Sigmoid colon (tissue), 4 donors: ENCODE measurements at regions not wholly inside any gene's neighbourhood (a gene's known extent, or its start where the extent isn't known, plus 50 kb on each side); places are given as distances from the start of the nearest gene placed in this dataset.

Source experiments
- CTCF ChIP-seq, 4 experiments: fragments of 450-650 bp in 3 of 4; fragments of 200-600 bp in 1 of 4; IDR thresholded peaks; one replicate each; pipeline ENCODE4 v1.5.1; 2016 to 2019; ENCODE audit warnings: antibody characterized with exemption in 4 of 4, mild to moderate bottlenecking in 3 of 4, moderate library complexity in 2 of 4
- EP300 ChIP-seq, 4 donors: sonication (generic); formaldehyde crosslinking; IDR thresholded peaks; one replicate each; pipeline ENCODE4 v1.6.1; 2017; ENCODE audit warnings: antibody characterized with exemption in 4 of 4
- POLR2A ChIP-seq, 2 donors: fragments of 450-650 bp; IDR thresholded peaks; one replicate each; pipeline ENCODE4 v1.6.1; 2016; ENCODE audit warnings: antibody characterized with exemption in 2 of 2, mild to moderate bottlenecking in 2 of 2, moderate library complexity in 2 of 2
- POLR2AphosphoS5 ChIP-seq, 4 donors: sonication (generic); formaldehyde crosslinking; IDR thresholded peaks; one replicate each; pipeline ENCODE4 v1.6.1; 2017; ENCODE audit warnings: antibody characterized with exemption in 4 of 4

GRCh38 chr7:46544396-46545008, 623.4 kb upstream of the IGFBP3 start:
- TF ChIP-seq POLR2A (IDR thresholded peaks at IDR 0.05) (no peak), CTCF (IDR thresholded peaks at IDR 0.05) (no peak), POLR2AphosphoS5 (IDR thresholded peaks at IDR 0.05) (no peak), EP300 (IDR thresholded peaks at IDR 0.05) (no peak)
